D341Med (cell line): ENCODE measurements at regions not wholly inside any gene's neighbourhood (a gene's known extent, or its start where the extent isn't known, plus 50 kb on each side); places are given as distances from the start of the nearest gene placed in this dataset.

Source experiments
- DNase-seq: peaks from one replicate; pipeline ENCODE4 v3.0.0; 2012; ENCODE audit warnings: low spot score

- DNase-seq = no peak
Observed at GRCh38 chr5:2657151-2657550, 94.3 kb downstream of the IRX2 start.

- no peak for DNase-seq
Observed at GRCh38 chr5:2656206-2656605, 95.3 kb downstream of the IRX2 start.

GRCh38 chr5:2653991-2654390, 97.5 kb downstream of the IRX2 start:
- no peak for DNase-seq

GRCh38 chr5:2651116-2651515, 100.4 kb downstream of the IRX2 start:
- no peak for DNase-seq

GRCh38 chr5:2642684-2643345, 108.7 kb downstream of the IRX2 start:
- DNase-seq = no peak

- no peak for DNase-seq
Observed at GRCh38 chr5:2640717-2641116, 110.8 kb downstream of the IRX2 start.

GRCh38 chr5:2639425-2639824, 112.1 kb downstream of the IRX2 start:
- no peak for DNase-seq

- no peak for DNase-seq
Observed at GRCh38 chr5:2634399-2635176, 116.9 kb downstream of the IRX2 start.

GRCh38 chr5:2633992-2634391, 117.5 kb downstream of the IRX2 start:
- DNase-seq = no peak

GRCh38 chr5:2631758-2632157, 119.7 kb downstream of the IRX2 start:
- DNase-seq = no peak

GRCh38 chr5:2629045-2629444, 122.4 kb downstream of the IRX2 start:
- no peak for DNase-seq

GRCh38 chr5:2627867-2628266, 123.6 kb downstream of the IRX2 start:
- DNase-seq = no peak

- no peak for DNase-seq
Observed at GRCh38 chr5:2626572-2626971, 124.9 kb downstream of the IRX2 start.

GRCh38 chr5:2622866-2623265, 128.6 kb downstream of the IRX2 start:
- DNase-seq = no peak

GRCh38 chr5:2621631-2622030, 129.8 kb downstream of the IRX2 start:
- no peak for DNase-seq

GRCh38 chr5:2619216-2619615, 132.3 kb downstream of the IRX2 start:
- DNase-seq = no peak

- DNase-seq = no peak
Observed at GRCh38 chr5:2617461-2617860, 134.0 kb downstream of the IRX2 start.

- DNase-seq = no peak
Observed at GRCh38 chr5:2615917-2616316, 135.6 kb downstream of the IRX2 start.

- no peak for DNase-seq
Observed at GRCh38 chr5:2614571-2614970, 136.9 kb downstream of the IRX2 start.

GRCh38 chr5:2611659-2612058, 139.8 kb downstream of the IRX2 start:
- no peak for DNase-seq

- no peak for DNase-seq
Observed at GRCh38 chr5:2610986-2611385, 140.5 kb downstream of the IRX2 start.

GRCh38 chr5:2608391-2608790, 143.1 kb downstream of the IRX2 start:
- DNase-seq = no peak

- DNase-seq = no peak
Observed at GRCh38 chr5:2607598-2607997, 143.9 kb downstream of the IRX2 start.

- no peak for DNase-seq
Observed at GRCh38 chr5:2603272-2603575, 148.3 kb downstream of the IRX2 start.
